Esophagus muscularis mucosa (tissue), 4 donors: ENCODE measurements at regions not wholly inside any gene's neighbourhood (a gene's known extent, or its start where the extent isn't known, plus 50 kb on each side); places are given as distances from the start of the nearest gene placed in this dataset.
"Not testable (repeated sequence)": the region's sequence is repeated elsewhere in the genome, so short reads cannot be mapped to it uniquely, and the experiment has no call there.

Experiments used
- DNase-seq: peaks from one replicate; pipeline ENCODE4 v3.0.0-alpha.2; 2017; ENCODE audit errors: extremely low spot score
- H3K27ac ChIP-seq, 4 donors: fragments of 200-600 bp; sonication (generic); replicated peaks in 1 of 4; 1 replicate in 3 of 4; 2 replicates in 1 of 4; pipeline ENCODE4 v1.5.1; 2016 to 2019; ENCODE audit warnings: mild to moderate bottlenecking in 1 of 4
- H3K27me3 ChIP-seq, 4 donors: fragments of 200-600 bp; sonication (generic); one replicate each; pipeline versions ENCODE4 v1.5.1 to v1.6.0; 2016 to 2019
- H3K36me3 ChIP-seq, 4 donors: fragments of 200-600 bp; sonication (generic); one replicate each; pipeline ENCODE4 v1.5.1; 2016 to 2019
- H3K4me1 ChIP-seq, 4 donors: fragments of 200-600 bp; sonication (generic); one replicate each; pipeline ENCODE4 v1.5.1; 2016 to 2019
- H3K4me3 ChIP-seq, 4 donors: fragments of 200-600 bp; sonication (generic); 1 replicate in 2 of 4; 2 replicates in 2 of 4; pipeline ENCODE4 v1.5.1; 2016 to 2019; ENCODE audit warnings: mild to moderate bottlenecking in 4 of 4, moderate library complexity in 1 of 4
- H3K9me3 ChIP-seq, 4 donors: fragments of 200-600 bp; sonication (generic); 1 replicate in 3 of 4; 2 replicates in 1 of 4; pipeline ENCODE4 v1.5.1; 2016 to 2019
- EP300 ChIP-seq: sonication (generic); formaldehyde crosslinking; IDR thresholded peaks from one replicate; pipeline ENCODE4 v1.6.1; 2017; ENCODE audit warnings: antibody characterized with exemption
- POLR2A ChIP-seq: fragments of 450-650 bp; IDR thresholded peaks from one replicate; pipeline ENCODE4 v1.6.1; 2017; ENCODE audit warnings: antibody characterized with exemption, moderate library complexity, mild to moderate bottlenecking, low read depth
- POLR2AphosphoS5 ChIP-seq, 2 donors: sonication (generic); formaldehyde crosslinking; IDR thresholded peaks; one replicate each; pipeline ENCODE4 v1.6.1; 2017; ENCODE audit warnings: antibody characterized with exemption in 2 of 2
- WGBS: methylation state at CpG from one replicate; pipeline ENCODE4 v1.1.5; 2018; 5-methylcytosine and 5-hydroxymethylcytosine counted together
- intact Hi-C: fragments of 100-400 bp; cut with DNase I; formaldehyde crosslinking; loops from one replicate; pipeline ENCODE4 v1.15.1; 2023
- TF ChIP-seq, protein P1 (sequence below), 3 experiments: fragments of 200-600 bp in 2 of 3; fragments of 450-650 bp in 1 of 3; sonication (generic) in 2 of 3; IDR thresholded peaks; one replicate each; pipeline ENCODE4 v1.5.1; 2017 to 2019; ENCODE audit warnings: antibody characterized with exemption in 3 of 3, mild to moderate bottlenecking in 2 of 3, moderate library complexity in 1 of 3

GRCh38 chr15:63444611-63445010 lies 59.8 kb upstream of the USP3 start:
- TF ChIP-seq EP300 (no peak), POLR2AphosphoS5 (IDR thresholded peaks at IDR 0.05) (no peak), POLR2A (no peak)
- TF ChIP-seq, protein P1, sequence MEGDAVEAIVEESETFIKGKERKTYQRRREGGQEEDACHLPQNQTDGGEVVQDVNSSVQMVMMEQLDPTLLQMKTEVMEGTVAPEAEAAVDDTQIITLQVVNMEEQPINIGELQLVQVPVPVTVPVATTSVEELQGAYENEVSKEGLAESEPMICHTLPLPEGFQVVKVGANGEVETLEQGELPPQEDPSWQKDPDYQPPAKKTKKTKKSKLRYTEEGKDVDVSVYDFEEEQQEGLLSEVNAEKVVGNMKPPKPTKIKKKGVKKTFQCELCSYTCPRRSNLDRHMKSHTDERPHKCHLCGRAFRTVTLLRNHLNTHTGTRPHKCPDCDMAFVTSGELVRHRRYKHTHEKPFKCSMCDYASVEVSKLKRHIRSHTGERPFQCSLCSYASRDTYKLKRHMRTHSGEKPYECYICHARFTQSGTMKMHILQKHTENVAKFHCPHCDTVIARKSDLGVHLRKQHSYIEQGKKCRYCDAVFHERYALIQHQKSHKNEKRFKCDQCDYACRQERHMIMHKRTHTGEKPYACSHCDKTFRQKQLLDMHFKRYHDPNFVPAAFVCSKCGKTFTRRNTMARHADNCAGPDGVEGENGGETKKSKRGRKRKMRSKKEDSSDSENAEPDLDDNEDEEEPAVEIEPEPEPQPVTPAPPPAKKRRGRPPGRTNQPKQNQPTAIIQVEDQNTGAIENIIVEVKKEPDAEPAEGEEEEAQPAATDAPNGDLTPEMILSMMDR (IDR thresholded peaks at IDR 0.05), result no peak
- peaks cover 0 to 4% (median 0%) of the 10 kb centered on the region in 4 donors for H3K4me1 ChIP-seq
- H3K36me3 ChIP-seq, result no peaks in the 10 kb centered on the region
- no peaks in the 10 kb centered on the region for H3K27me3 ChIP-seq
- DNase-seq, result no peak
- H3K9me3 ChIP-seq, result no peaks in the 10 kb centered on the region
- H3K27ac ChIP-seq, result no peak overlapping the region
- H3K4me3 ChIP-seq, result no peak overlapping the region
- intact Hi-C loops, result no loop called here

DNA sequence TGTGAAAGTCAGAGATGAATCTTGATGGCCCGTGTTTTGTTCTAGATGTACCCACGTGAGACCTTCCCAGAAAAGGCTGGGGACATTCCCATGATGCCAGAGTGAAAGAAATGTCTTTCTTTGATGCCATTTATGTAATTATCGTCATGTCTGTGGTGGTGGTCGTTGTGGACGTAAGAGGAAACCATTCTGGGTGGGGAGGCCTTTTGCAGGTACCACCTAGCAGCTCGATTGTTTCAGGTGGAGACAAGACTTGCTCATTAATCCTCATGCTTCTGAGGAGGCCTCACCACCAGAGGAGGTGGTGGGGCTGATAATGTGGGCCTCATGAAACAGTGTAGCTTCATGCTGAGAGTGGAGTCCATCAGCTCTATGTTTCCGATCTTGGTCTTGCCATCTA lies 58.1 kb upstream of the USP3 start:
- Histone ChIP-seq H3K4me1 (peaks cover 0 to 7% (median 0%) of the 10 kb centered on the region in 4 donors), H3K4me3 (no peak overlapping the region), H3K36me3 (no peaks in the 10 kb centered on the region), H3K27me3 (no peaks in the 10 kb centered on the region), H3K9me3 (no peaks in the 10 kb centered on the region), H3K27ac (no peak overlapping the region)
- DNase-seq, result no peak
- TF ChIP-seq POLR2AphosphoS5 (IDR thresholded peaks at IDR 0.05), result no peak
- TF ChIP-seq POLR2A, result no peak
- no peak for TF ChIP-seq EP300
- TF ChIP-seq, protein P1 (IDR thresholded peaks at IDR 0.05), result no peak
- intact Hi-C loops, result no loop called here
- WGBS, result 78% methylated on average over 7 of the region's 7 CpGs

DNA sequence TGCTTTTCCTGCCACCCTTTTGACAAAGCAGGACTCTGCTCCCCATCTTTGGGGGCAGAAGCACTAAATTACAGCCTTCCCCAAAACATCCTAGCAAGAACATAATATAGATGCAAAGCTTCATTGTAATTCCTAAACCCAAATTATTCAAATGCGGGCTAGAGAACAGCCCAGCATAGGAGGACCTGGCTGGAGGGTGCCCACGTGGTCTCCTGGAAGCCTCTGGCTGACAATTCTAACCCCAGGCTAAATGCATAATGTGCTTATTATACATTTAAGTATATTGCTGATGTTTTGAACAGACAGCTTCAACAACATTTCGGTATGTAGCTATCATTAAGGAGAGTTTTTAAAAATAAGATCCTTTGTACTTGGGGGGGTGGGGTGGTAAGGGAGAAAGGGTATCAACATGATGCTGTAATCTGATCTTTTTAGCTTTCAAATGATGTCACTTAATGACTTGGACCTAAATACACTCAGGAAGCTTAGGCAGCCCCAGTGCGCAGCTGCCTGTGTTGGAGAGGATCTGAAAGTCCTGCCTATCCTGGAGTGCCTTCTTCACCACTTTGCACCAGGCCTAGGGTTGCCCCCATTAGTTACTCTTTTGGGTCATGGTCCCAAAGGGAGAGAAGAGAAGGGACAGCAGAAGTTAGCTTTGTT lies 57.2 kb upstream of the USP3 start:
- WGBS, result 88% methylated on average over 4 of the region's 4 CpGs
- no peak overlapping the region for H3K27ac ChIP-seq
- intact Hi-C loops, result no loop called here
- peaks cover 0 to 7% (median 0%) of the 10 kb centered on the region in 4 donors for H3K4me1 ChIP-seq
- no peaks in the 10 kb centered on the region for H3K27me3 ChIP-seq
- H3K9me3 ChIP-seq, result no peaks in the 10 kb centered on the region
- TF ChIP-seq, protein P1 (IDR thresholded peaks at IDR 0.05), result no peak
- TF ChIP-seq POLR2AphosphoS5 (IDR thresholded peaks at IDR 0.05) (no peak), POLR2A (no peak), EP300 (no peak)
- no peak for DNase-seq
- no peak overlapping the region for H3K4me3 ChIP-seq
- H3K36me3 ChIP-seq, result no peaks in the 10 kb centered on the region

DNA sequence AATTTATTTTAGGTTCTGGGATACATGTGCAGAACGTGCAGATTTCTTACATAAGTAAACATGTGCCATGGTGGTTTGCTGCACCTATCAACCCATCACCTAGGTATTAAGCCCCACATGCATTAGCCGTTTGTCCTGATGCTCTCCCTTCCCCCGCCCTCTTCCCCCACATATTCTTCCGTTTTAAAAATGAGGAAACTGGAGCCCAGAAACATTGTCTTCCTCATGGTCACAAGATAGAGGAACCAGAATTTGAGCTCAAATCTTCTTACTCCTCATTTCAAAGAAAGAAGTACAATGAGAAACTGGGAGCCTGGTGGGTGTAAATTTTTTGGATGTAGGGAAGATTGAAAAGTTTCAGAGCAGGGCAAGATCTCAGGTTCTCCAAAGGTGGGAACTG lies 56.1 kb upstream of the USP3 start:
- intact Hi-C loops, result no loop called here
- no peak overlapping the region for H3K4me3 ChIP-seq

GRCh38 chr15:63448872-63449555 lies 55.4 kb upstream of the USP3 start:
- WGBS, result 91% methylated on average over 11 of the region's 11 CpGs

More for the DNA sequence above, 56.1 kb upstream of the USP3 start:
- WGBS, result 73% methylated on average over 4 of the region's 4 CpGs
- DNase-seq, result no peak
- TF ChIP-seq POLR2A (no peak), EP300 (no peak), POLR2AphosphoS5 (IDR thresholded peaks at IDR 0.05) (no peak)
- TF ChIP-seq, protein P1 (IDR thresholded peaks at IDR 0.05), result no peak
- Histone ChIP-seq H3K9me3 (no peaks in the 10 kb centered on the region), H3K4me1 (peaks cover 0 to 7% (median 0%) of the 10 kb centered on the region in 4 donors), H3K27ac (peak overlapping the region in 2 of 4 donors; percentile 27 to 48), H3K27me3 (no peaks in the 10 kb centered on the region), H3K36me3 (no peaks in the 10 kb centered on the region)

More at GRCh38 chr15:63448872-63449555, 55.4 kb upstream of the USP3 start:
- H3K9me3 ChIP-seq, DNase-seq, H3K27me3 ChIP-seq, H3K4me1 ChIP-seq, H3K4me3 ChIP-seq, intact Hi-C loops, H3K36me3 ChIP-seq: not testable (repeated sequence)
- H3K27ac ChIP-seq, result peak overlapping the region in 2 of 4 donors; percentile 27 to 48
